Right kidney (tissue), 1 donor: ENCODE measurements at regions not wholly inside any gene's neighbourhood (a gene's known extent, or its start where the extent isn't known, plus 50 kb on each side); places are given as distances from the start of the nearest gene placed in this dataset.

Experiments
- DNase-seq: peaks from one replicate; pipeline ENCODE4 v3.0.0-alpha.2; 2016

- DNase-seq: no peak
These were observed 119.9 kb downstream of the ADCYAP1R1 start for GRCh38 chr7:31171984-31172383.

DNA sequence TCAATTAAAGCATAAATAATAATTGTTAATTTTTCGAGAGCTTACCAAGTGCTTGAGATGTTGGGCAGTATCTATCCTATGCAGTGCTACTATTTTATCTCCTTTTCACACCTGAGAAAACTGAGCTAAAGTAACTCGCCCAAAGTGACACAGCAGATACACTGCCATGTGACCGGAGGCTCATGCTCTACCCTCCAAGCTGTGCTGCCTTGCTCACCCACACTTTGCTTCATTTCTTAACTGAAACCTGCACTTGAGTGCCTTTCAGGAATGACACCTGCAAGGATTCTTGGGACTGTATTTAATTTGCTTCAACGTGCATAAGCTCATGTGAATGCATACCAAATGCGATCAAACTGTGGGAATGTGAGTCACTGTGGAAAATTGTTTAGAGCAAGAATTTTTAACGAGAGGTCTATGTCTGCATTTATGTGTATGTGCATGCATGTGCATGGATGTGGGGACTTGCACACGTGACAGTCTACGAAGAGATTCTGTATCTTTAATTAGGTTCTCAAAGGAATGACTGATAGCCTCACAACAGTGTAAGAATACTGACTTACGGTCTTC is 119.2 kb downstream of the ADCYAP1R1 start:
- no peak for DNase-seq
